SK-N-SH treated with all-trans-retinoic acid at 6 μM for 48 hours (cell line): ENCODE measurements at regions not wholly inside any gene's neighbourhood (a gene's known extent, or its start where the extent isn't known, plus 50 kb on each side); places are given as distances from the start of the nearest gene placed in this dataset.

Experiments used
- ATAC-seq: fragments of 200-7000 bp; cut with Tn5 transposase; 3 replicates; pipeline ENCODE4 v1.9.1; 2020; ENCODE audit warnings: mild to moderate bottlenecking, moderate library complexity
- ARNTL ChIP-seq: fragments of 450-650 bp; formaldehyde crosslinking; IDR thresholded peaks from 2 replicates; pipeline ENCODE4 v1.5.0; 2020; ENCODE audit warnings: low read depth, mild to moderate bottlenecking, moderate library complexity, borderline replicate concordance
- BACH2 ChIP-seq: fragments of 250-450 bp; sonication (Bioruptor Pico); IDR thresholded peaks from 2 replicates; pipeline ENCODE4 v1.9.0; 2021; ENCODE audit warnings: mild to moderate bottlenecking, borderline replicate concordance
- CREB5 ChIP-seq: fragments of 250-450 bp; sonication (Bioruptor Pico); IDR thresholded peaks from 2 replicates; pipeline ENCODE4 v1.5.1; 2020; ENCODE audit warnings: low read depth, mild to moderate bottlenecking, moderate library complexity
- CSDC2 ChIP-seq: fragments of 250-450 bp; sonication (Bioruptor Pico); IDR thresholded peaks from 2 replicates; pipeline ENCODE4 v1.5.0; 2020; ENCODE audit warnings: mild to moderate bottlenecking, moderate library complexity
- ESRRG ChIP-seq: fragments of 250-450 bp; sonication (Bioruptor Pico); IDR thresholded peaks from 2 replicates; pipeline ENCODE4 v1.6.1; 2021; ENCODE audit warnings: mild to moderate bottlenecking
- GLIS3 ChIP-seq: fragments of 250-450 bp; sonication (Bioruptor Pico); IDR thresholded peaks from 2 replicates; pipeline ENCODE4 v1.5.0; 2020; ENCODE audit warnings: mild to moderate bottlenecking, moderate library complexity
- ISL1 ChIP-seq: fragments of 250-450 bp; sonication (Bioruptor Pico); IDR thresholded peaks from 2 replicates; pipeline ENCODE4 v2.1.2; 2022; ENCODE audit warnings: mild to moderate bottlenecking, moderate library complexity
- OSR1 ChIP-seq: fragments of 250-450 bp; sonication (Bioruptor Pico); IDR thresholded peaks from 2 replicates; pipeline ENCODE4 v1.8.0; 2022; ENCODE audit warnings: moderate library complexity, mild to moderate bottlenecking, inconsistent platforms
- PATZ1 ChIP-seq: fragments of 250-450 bp; sonication (Bioruptor Pico); IDR thresholded peaks from 2 replicates; pipeline ENCODE4 v1.8.0; 2020; ENCODE audit warnings: mild to moderate bottlenecking, moderate library complexity, borderline replicate concordance
- POU6F1 ChIP-seq: fragments of 250-450 bp; sonication (Bioruptor Pico); IDR thresholded peaks from 2 replicates; pipeline ENCODE4 v1.8.0; 2021; ENCODE audit warnings: low read depth, mild to moderate bottlenecking, moderate library complexity, borderline replicate concordance
- PPARA ChIP-seq: fragments of 250-450 bp; sonication (Bioruptor Pico); IDR thresholded peaks from 2 replicates; pipeline ENCODE4 v1.5.0; 2020; ENCODE audit warnings: mild to moderate bottlenecking, borderline replicate concordance
- RARB ChIP-seq: fragments of 250-450 bp; sonication (Bioruptor Pico); IDR thresholded peaks from 2 replicates; pipeline ENCODE4 v1.8.0; 2021; ENCODE audit warnings: mild to moderate bottlenecking, moderate library complexity
- SNAI2 ChIP-seq: fragments of 250-450 bp; sonication (Bioruptor Pico); IDR thresholded peaks from 2 replicates; pipeline ENCODE4 v1.5.0; 2020; ENCODE audit warnings: mild to moderate bottlenecking, moderate library complexity
- TCF4 ChIP-seq: fragments of 250-450 bp; sonication (Bioruptor Pico); IDR thresholded peaks from 2 replicates; pipeline ENCODE4 v1.8.0; 2021; ENCODE audit warnings: mild to moderate bottlenecking, moderate library complexity, borderline replicate concordance
- TOX ChIP-seq: fragments of 250-450 bp; sonication (Bioruptor Pico); IDR thresholded peaks from 2 replicates; pipeline ENCODE4 v1.8.0; 2021; ENCODE audit warnings: mild to moderate bottlenecking, moderate library complexity, borderline replicate concordance
- TSHZ2 ChIP-seq: fragments of 250-450 bp; sonication (Bioruptor Pico); IDR thresholded peaks from 2 replicates; pipeline ENCODE4 v1.5.0; 2020; ENCODE audit warnings: mild to moderate bottlenecking, moderate library complexity
- ZC3H10 ChIP-seq: fragments of 250-450 bp; sonication (Bioruptor Pico); IDR thresholded peaks from 2 replicates; pipeline ENCODE4 v1.5.1; 2021; ENCODE audit warnings: mild to moderate bottlenecking, moderate library complexity
- ZFP30 ChIP-seq: fragments of 450-650 bp; formaldehyde crosslinking; IDR thresholded peaks from 2 replicates; pipeline ENCODE4 v1.5.0; 2022; ENCODE audit warnings: mild to moderate bottlenecking, moderate library complexity
- ZNF565 ChIP-seq: fragments of 450-650 bp; formaldehyde crosslinking; conservative IDR thresholded peaks from 2 replicates; pipeline ENCODE4 v1.5.0; 2020; ENCODE audit warnings: low read depth, mild to moderate bottlenecking, moderate library complexity
- ZNF70 ChIP-seq: fragments of 450-650 bp; formaldehyde crosslinking; IDR thresholded peaks from 2 replicates; pipeline ENCODE4 v1.5.0; 2020; ENCODE audit warnings: mild to moderate bottlenecking, moderate library complexity
- ZNF8 ChIP-seq: fragments of 450-650 bp; formaldehyde crosslinking; IDR thresholded peaks from 2 replicates; pipeline ENCODE4 v1.5.0; 2020; ENCODE audit warnings: mild to moderate bottlenecking, moderate library complexity

- TF ChIP-seq TCF4 (CRISPR knock-in tag) (0 out of 2 replicates have a peak, but pooled peaks have one; percentile 43), ISL1 (CRISPR knock-in tag) (no peak)
- no peak for ATAC-seq
These were observed 115.7 kb downstream of the TMEM114 start for GRCh38 chr16:8474587-8474986.

GRCh38 chr16:8469102-8469778 is 121.1 kb downstream of the TMEM114 start:
- TF ChIP-seq RARB (CRISPR knock-in tag): no peak
- no peak for TF ChIP-seq SNAI2 (CRISPR knock-in tag)
- no peak for TF ChIP-seq BACH2 (CRISPR knock-in tag)
- TF ChIP-seq ZNF70 (CRISPR knock-in tag): no peak
- TF ChIP-seq ARNTL: no peak
- TF ChIP-seq CSDC2: no peak
- TF ChIP-seq PATZ1 (CRISPR knock-in tag): no peak
- TF ChIP-seq, all 23 proteins: peak for 0
- no peak for ATAC-seq

GRCh38 chr16:8464979-8465378 is 125.3 kb downstream of the TMEM114 start:
- TF ChIP-seq ZNF70 (CRISPR knock-in tag) (no peak), ZFP30 (no peak), GLIS3 (no peak), PPARA (CRISPR knock-in tag) (no peak), TSHZ2 (CRISPR knock-in tag) (no peak), POU6F1 (CRISPR knock-in tag) (no peak), ZC3H10 (no peak), OSR1 (CRISPR knock-in tag) (no peak), ZNF8 (CRISPR knock-in tag) (no peak), TCF4 (CRISPR knock-in tag) (no peak), CSDC2 (no peak), ISL1 (CRISPR knock-in tag) (no peak), SNAI2 (CRISPR knock-in tag) (no peak), TOX (no peak), RARB (CRISPR knock-in tag) (no peak), ZNF565 (CRISPR knock-in tag) (no peak), ARNTL (no peak), BACH2 (CRISPR knock-in tag) (no peak), CREB5 (CRISPR knock-in tag) (no peak)
- ATAC-seq: no peak

- TF ChIP-seq ZC3H10: no peak
- TF ChIP-seq ZNF70 (CRISPR knock-in tag): no peak
- TF ChIP-seq CSDC2: no peak
- no peak for TF ChIP-seq ARNTL
- TF ChIP-seq ESRRG (CRISPR knock-in tag): no peak
- no peak for TF ChIP-seq GLIS3
- ATAC-seq: no peak
These were observed 131.1 kb downstream of the TMEM114 start for GRCh38 chr16:8459085-8459733.
